GM23338 (cell line): ENCODE measurements at regions not wholly inside any gene's neighbourhood (a gene's known extent, or its start where the extent isn't known, plus 50 kb on each side); places are given as distances from the start of the nearest gene placed in this dataset.

Experiments used
- ATAC-seq: fragments of 200-7000 bp; cut with Tn5 transposase; 3 replicates; pipeline ENCODE4 v1.9.1; 2020
- DNase-seq: peaks from one replicate; pipeline ENCODE4 v3.0.0-alpha.2; 2015; ENCODE audit warnings: low spot score
- H2AFZ ChIP-seq: fragments of 200-600 bp; sonication (generic); 2 replicates; pipeline ENCODE4 v1.8.0; 2016; ENCODE audit warnings: antibody characterized with exemption, mild to moderate bottlenecking, moderate library complexity
- H3F3A ChIP-seq: fragments of 200-600 bp; sonication (generic); replicated peaks from 2 replicates; pipeline ENCODE4 v1.8.0; 2017; ENCODE audit warnings: antibody characterized with exemption, mixed run types, low read depth
- H3K27ac ChIP-seq: fragments of 200-600 bp; sonication (generic); 2 replicates; pipeline ENCODE4 v1.6.1; 2016; ENCODE audit warnings: low read depth
- H3K27me3 ChIP-seq: fragments of 200-600 bp; sonication (generic); 2 replicates; pipeline ENCODE4 v1.8.0; 2016; ENCODE audit warnings: mild to moderate bottlenecking, mixed run types, moderate library complexity; ENCODE audit not compliant: insufficient read depth
- H3K36me3 ChIP-seq: fragments of 200-600 bp; sonication (generic); 2 replicates; pipeline ENCODE4 v1.8.0; 2016; ENCODE audit warnings: mild to moderate bottlenecking; ENCODE audit not compliant: insufficient read depth
- H3K4me1 ChIP-seq: fragments of 200-600 bp; sonication (generic); 2 replicates; pipeline ENCODE4 v1.8.0; 2016; ENCODE audit warnings: mild to moderate bottlenecking, moderate library complexity; ENCODE audit not compliant: insufficient read depth
- H3K4me2 ChIP-seq: fragments of 200-600 bp; sonication (generic); 2 replicates; pipeline ENCODE4 v1.7.1; 2017; ENCODE audit warnings: mixed run types
- H3K4me3 ChIP-seq: fragments of 200-600 bp; sonication (generic); 2 replicates; pipeline ENCODE4 v1.6.1; 2016; ENCODE audit warnings: mixed run types
- H3K79me2 ChIP-seq: fragments of 200-600 bp; sonication (generic); replicated peaks from 2 replicates; pipeline ENCODE4 v1.8.0; 2017; ENCODE audit warnings: mild to moderate bottlenecking; ENCODE audit not compliant: insufficient read depth
- H3K9me2 ChIP-seq: fragments of 200-600 bp; sonication (generic); 2 replicates; pipeline ENCODE4 v1.8.0; 2017; ENCODE audit not compliant: insufficient read depth
- H4K20me1 ChIP-seq: fragments of 200-600 bp; sonication (generic); replicated peaks from 2 replicates; pipeline ENCODE4 v1.8.0; 2017; ENCODE audit warnings: mild to moderate bottlenecking; ENCODE audit not compliant: insufficient read depth
- H3K27ac Mint-ChIP-seq: 2 replicates; pipeline ENCODE4 v1.8.0; 2020; ENCODE audit warnings: inconsistent platforms, mild to moderate bottlenecking, moderate library complexity, mixed read lengths
- H3K27me3 Mint-ChIP-seq: 3 replicates; pipeline ENCODE4 v1.8.0; 2022; ENCODE audit warnings: low read depth, mild to moderate bottlenecking, moderate library complexity, mixed read lengths, inconsistent platforms; ENCODE audit not compliant: insufficient read depth, poor library complexity
- H3K36me3 Mint-ChIP-seq: 3 replicates; pipeline ENCODE4 v1.8.0; 2021; ENCODE audit warnings: low read depth, mild to moderate bottlenecking, inconsistent platforms, moderate library complexity, mixed read lengths
- H3K4me1 Mint-ChIP-seq: 3 replicates; pipeline ENCODE4 v1.8.0; 2020; ENCODE audit warnings: mild to moderate bottlenecking, inconsistent platforms, mixed read lengths
- H3K4me3 Mint-ChIP-seq: 3 replicates; pipeline ENCODE4 v1.8.0; 2021; ENCODE audit warnings: moderate library complexity, mild to moderate bottlenecking, inconsistent platforms, mixed read lengths
- H3K9me3 Mint-ChIP-seq: 3 replicates; pipeline ENCODE4 v1.8.0; 2020; ENCODE audit warnings: moderate library complexity, mild to moderate bottlenecking, inconsistent platforms, mixed read lengths
- EZH2 ChIP-seq: fragments of 200-600 bp; sonication (generic); IDR thresholded peaks from one replicate; pipeline ENCODE4 v1.8.0; 2017; ENCODE audit warnings: antibody characterized with exemption, mild to moderate bottlenecking, low read depth; ENCODE audit not compliant: unreplicated experiment
- EZH2phosphoT487 ChIP-seq: fragments of 200-600 bp; sonication (generic); IDR thresholded peaks from one replicate; pipeline ENCODE4 v1.8.1; 2018; ENCODE audit warnings: antibody characterized with exemption; ENCODE audit not compliant: unreplicated experiment
- JUNB ChIP-seq: IDR thresholded peaks from one replicate; pipeline ENCODE4 v1.6.1; 2016; ENCODE audit warnings: antibody characterized with exemption; ENCODE audit not compliant: unreplicated experiment
- NANOG ChIP-seq: IDR thresholded peaks from 2 replicates; pipeline ENCODE4 v1.6.1; 2016; ENCODE audit warnings: antibody characterized with exemption, borderline replicate concordance
- POLR2AphosphoS5 ChIP-seq: IDR thresholded peaks from 2 replicates; pipeline ENCODE4 v1.6.1; 2016; ENCODE audit warnings: antibody characterized with exemption, low read depth
- ZNF114 ChIP-seq: fragments of 250-450 bp; sonication (Bioruptor Pico); IDR thresholded peaks from 2 replicates; pipeline ENCODE4 v1.5.0; 2020; ENCODE audit warnings: mild to moderate bottlenecking, moderate library complexity
- ZNF331 ChIP-seq: fragments of 250-450 bp; sonication (Bioruptor Pico); IDR thresholded peaks from 2 replicates; pipeline ENCODE4 v1.5.0; 2020; ENCODE audit warnings: low read depth, mild to moderate bottlenecking, moderate library complexity
- TF ChIP-seq, protein P1 (sequence below): fragments of 250-450 bp; sonication (Bioruptor Pico); IDR thresholded peaks from 2 replicates; pipeline ENCODE4 v1.5.0; 2020; ENCODE audit warnings: mild to moderate bottlenecking, moderate library complexity
- TF ChIP-seq, protein P2 (sequence below), 2 experiments: fragments of 200-600 bp in 1 of 2; sonication (generic) in 1 of 2; conservative IDR thresholded peaks; 2 replicates each; pipeline versions ENCODE4 v1.5.1 to v1.6.1; 2016 to 2017; ENCODE audit warnings: antibody characterized with exemption in 2 of 2, low read depth in 2 of 2, mild to moderate bottlenecking in 2 of 2, moderate library complexity in 1 of 2
- TF ChIP-seq, protein P3 (sequence below): IDR thresholded peaks from 2 replicates; pipeline ENCODE4 v1.6.1; 2016; ENCODE audit warnings: antibody characterized with exemption

DNA sequence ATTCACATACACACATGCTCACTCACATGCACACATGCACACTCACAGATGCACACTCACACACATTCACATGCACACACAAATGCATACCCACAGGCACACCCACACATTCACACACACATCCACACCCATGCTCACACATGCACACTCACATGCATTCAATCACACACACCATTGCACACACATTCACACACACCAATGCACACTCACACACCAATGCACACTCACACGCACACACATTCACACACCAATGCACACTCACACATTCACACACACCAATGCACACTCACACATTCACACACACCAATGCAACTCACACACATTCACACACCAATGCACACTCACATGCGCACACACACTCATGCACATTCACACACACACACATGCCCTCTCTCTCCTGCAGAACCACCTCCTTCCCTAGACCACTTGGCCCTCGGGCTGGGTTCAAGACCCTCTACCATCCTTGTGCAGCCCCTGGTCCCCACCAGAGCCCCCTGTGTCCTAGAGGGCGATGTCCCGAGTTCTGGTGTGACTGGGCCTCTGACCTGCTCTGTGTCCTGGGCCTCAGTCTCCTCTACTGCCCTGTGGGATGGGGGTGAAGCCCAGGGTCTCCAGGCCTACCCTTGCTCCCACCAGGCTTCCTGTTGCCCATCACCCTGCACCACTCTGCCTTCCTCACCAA, 139.0 kb downstream of the OLFM1 start:
- Mint-ChIP-seq H3K36me3 (no peaks in the 10 kb centered on the region), H3K27ac (no peak overlapping the region), H3K27me3 (peaks cover 7% of the 10 kb centered on the region), H3K4me1 (peaks cover 25% of the 10 kb centered on the region), H3K4me3 (no peak overlapping the region), H3K9me3 (no peaks in the 10 kb centered on the region; the same call in 2 of the 3 replicates)
- Histone ChIP-seq H3K27me3 (no peaks in the 10 kb centered on the region), H3K9me2 (no peaks in the 10 kb centered on the region), H4K20me1 (no peaks in the 10 kb centered on the region), H3F3A (peaks cover 9% of the 10 kb centered on the region), H2AFZ (no peak overlapping the region), H3K36me3 (no peaks in the 10 kb centered on the region), H3K4me3 (no peak overlapping the region), H3K79me2 (no peaks in the 10 kb centered on the region), H3K4me2 (no peak overlapping the region), H3K4me1 (no peaks in the 10 kb centered on the region; the same call in 1 of the 2 replicates), H3K27ac (no peak overlapping the region)
- TF ChIP-seq EZH2 (no peak), NANOG (no peak)
- DNase-seq (no peak), ATAC-seq (no peak)

DNA sequence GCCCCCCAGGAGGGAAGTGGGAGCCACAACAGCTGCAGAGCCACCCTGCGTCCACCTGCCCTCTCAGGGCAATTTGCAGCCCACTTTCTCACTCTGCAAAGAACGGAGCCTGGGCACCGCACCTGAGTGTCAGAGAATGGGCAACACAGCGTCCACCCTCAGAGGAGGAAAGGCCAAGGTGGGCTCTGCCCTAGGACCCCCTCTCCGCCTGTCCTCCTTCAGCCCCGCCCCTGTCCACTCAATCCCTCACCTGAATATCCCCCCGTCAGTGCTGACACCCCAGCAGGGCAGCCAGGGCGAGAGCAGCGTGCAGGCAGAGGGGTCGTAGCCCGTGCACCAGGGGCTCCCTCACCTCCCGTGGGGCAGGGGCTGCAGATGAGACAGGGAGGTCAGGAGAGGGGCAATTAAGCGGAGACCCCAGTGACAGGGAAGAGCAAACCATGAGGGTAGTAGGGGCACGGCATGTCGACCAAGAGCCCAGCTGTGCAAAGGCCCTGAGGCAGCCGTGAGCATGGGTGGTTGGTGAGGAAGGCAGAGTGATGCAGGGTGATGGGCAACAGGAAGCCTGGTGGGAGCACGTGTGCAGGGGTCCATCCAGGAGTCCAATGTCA, 140.3 kb downstream of the OLFM1 start:
- Histone ChIP-seq H3K36me3 (no peaks in the 10 kb centered on the region), H3K27ac (no peak overlapping the region), H3K27me3 (no peaks in the 10 kb centered on the region), H3F3A (peaks cover 9% of the 10 kb centered on the region), H3K9me2 (no peaks in the 10 kb centered on the region), H3K4me1 (no peaks in the 10 kb centered on the region; the same call in 1 of the 2 replicates), H3K4me2 (no peak overlapping the region), H3K79me2 (no peaks in the 10 kb centered on the region), H4K20me1 (no peaks in the 10 kb centered on the region), H3K4me3 (no peak overlapping the region), H2AFZ (no peak overlapping the region)
- DNase-seq (no peak), ATAC-seq (no peak)
- Mint-ChIP-seq H3K9me3 (no peaks in the 10 kb centered on the region; the same call in 2 of the 3 replicates), H3K27ac (no peak overlapping the region), H3K27me3 (peaks cover 5% of the 10 kb centered on the region), H3K4me3 (no peak overlapping the region), H3K36me3 (no peaks in the 10 kb centered on the region), H3K4me1 (peaks cover 19% of the 10 kb centered on the region)
- no peak for TF ChIP-seq JUNB
- no peak for TF ChIP-seq ZNF114 (CRISPR knock-in tag)
- TF ChIP-seq EZH2phosphoT487: no peak
- TF ChIP-seq, protein P1, sequence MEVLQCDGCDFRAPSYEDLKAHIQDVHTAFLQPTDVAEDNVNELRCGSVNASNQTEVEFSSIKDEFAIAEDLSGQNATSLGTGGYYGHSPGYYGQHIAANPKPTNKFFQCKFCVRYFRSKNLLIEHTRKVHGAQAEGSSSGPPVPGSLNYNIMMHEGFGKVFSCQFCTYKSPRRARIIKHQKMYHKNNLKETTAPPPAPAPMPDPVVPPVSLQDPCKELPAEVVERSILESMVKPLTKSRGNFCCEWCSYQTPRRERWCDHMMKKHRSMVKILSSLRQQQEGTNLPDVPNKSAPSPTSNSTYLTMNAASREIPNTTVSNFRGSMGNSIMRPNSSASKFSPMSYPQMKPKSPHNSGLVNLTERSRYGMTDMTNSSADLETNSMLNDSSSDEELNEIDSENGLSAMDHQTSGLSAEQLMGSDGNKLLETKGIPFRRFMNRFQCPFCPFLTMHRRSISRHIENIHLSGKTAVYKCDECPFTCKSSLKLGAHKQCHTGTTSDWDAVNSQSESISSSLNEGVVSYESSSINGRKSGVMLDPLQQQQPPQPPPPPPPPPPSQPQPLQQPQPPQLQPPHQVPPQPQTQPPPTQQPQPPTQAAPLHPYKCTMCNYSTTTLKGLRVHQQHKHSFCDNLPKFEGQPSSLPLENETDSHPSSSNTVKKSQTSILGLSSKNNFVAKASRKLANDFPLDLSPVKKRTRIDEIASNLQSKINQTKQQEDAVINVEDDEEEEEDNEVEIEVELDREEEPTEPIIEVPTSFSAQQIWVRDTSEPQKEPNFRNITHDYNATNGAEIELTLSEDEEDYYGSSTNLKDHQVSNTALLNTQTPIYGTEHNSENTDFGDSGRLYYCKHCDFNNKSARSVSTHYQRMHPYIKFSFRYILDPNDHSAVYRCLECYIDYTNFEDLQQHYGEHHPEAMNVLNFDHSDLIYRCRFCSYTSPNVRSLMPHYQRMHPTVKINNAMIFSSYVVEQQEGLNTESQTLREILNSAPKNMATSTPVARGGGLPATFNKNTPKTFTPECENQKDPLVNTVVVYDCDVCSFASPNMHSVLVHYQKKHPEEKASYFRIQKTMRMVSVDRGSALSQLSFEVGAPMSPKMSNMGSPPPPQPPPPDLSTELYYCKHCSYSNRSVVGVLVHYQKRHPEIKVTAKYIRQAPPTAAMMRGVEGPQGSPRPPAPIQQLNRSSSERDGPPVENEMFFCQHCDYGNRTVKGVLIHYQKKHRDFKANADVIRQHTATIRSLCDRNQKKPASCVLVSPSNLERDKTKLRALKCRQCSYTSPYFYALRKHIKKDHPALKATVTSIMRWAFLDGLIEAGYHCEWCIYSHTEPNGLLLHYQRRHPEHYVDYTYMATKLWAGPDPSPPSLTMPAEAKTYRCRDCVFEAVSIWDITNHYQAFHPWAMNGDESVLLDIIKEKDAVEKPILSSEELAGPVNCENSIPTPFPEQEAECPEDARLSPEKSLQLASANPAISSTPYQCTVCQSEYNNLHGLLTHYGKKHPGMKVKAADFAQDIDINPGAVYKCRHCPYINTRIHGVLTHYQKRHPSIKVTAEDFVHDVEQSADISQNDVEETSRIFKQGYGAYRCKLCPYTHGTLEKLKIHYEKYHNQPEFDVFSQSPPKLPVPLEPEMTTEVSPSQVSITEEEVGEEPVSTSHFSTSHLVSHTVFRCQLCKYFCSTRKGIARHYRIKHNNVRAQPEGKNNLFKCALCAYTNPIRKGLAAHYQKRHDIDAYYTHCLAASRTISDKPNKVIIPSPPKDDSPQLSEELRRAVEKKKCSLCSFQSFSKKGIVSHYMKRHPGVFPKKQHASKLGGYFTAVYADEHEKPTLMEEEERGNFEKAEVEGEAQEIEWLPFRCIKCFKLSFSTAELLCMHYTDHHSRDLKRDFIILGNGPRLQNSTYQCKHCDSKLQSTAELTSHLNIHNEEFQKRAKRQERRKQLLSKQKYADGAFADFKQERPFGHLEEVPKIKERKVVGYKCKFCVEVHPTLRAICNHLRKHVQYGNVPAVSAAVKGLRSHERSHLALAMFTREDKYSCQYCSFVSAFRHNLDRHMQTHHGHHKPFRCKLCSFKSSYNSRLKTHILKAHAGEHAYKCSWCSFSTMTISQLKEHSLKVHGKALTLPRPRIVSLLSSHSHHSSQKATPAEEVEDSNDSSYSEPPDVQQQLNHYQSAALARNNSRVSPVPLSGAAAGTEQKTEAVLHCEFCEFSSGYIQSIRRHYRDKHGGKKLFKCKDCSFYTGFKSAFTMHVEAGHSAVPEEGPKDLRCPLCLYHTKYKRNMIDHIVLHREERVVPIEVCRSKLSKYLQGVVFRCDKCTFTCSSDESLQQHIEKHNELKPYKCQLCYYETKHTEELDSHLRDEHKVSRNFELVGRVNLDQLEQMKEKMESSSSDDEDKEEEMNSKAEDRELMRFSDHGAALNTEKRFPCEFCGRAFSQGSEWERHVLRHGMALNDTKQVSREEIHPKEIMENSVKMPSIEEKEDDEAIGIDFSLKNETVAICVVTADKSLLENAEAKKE (CRISPR knock-in tag): no peak
- TF ChIP-seq, protein P2, sequence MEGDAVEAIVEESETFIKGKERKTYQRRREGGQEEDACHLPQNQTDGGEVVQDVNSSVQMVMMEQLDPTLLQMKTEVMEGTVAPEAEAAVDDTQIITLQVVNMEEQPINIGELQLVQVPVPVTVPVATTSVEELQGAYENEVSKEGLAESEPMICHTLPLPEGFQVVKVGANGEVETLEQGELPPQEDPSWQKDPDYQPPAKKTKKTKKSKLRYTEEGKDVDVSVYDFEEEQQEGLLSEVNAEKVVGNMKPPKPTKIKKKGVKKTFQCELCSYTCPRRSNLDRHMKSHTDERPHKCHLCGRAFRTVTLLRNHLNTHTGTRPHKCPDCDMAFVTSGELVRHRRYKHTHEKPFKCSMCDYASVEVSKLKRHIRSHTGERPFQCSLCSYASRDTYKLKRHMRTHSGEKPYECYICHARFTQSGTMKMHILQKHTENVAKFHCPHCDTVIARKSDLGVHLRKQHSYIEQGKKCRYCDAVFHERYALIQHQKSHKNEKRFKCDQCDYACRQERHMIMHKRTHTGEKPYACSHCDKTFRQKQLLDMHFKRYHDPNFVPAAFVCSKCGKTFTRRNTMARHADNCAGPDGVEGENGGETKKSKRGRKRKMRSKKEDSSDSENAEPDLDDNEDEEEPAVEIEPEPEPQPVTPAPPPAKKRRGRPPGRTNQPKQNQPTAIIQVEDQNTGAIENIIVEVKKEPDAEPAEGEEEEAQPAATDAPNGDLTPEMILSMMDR (conservative IDR thresholded peaks at IDR 0.05; ENCODE audit: low read depth in 2 of 2): no peak
- no peak for TF ChIP-seq POLR2AphosphoS5
- TF ChIP-seq, protein P3, sequence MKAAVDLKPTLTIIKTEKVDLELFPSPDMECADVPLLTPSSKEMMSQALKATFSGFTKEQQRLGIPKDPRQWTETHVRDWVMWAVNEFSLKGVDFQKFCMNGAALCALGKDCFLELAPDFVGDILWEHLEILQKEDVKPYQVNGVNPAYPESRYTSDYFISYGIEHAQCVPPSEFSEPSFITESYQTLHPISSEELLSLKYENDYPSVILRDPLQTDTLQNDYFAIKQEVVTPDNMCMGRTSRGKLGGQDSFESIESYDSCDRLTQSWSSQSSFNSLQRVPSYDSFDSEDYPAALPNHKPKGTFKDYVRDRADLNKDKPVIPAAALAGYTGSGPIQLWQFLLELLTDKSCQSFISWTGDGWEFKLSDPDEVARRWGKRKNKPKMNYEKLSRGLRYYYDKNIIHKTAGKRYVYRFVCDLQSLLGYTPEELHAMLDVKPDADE: no peak
- TF ChIP-seq ZNF331: no peak
